MM.1S (cell line): ENCODE measurements at regions not wholly inside any gene's neighbourhood (a gene's known extent, or its start where the extent isn't known, plus 50 kb on each side); places are given as distances from the start of the nearest gene placed in this dataset.
"Not testable (repeated sequence)": the region's sequence is repeated elsewhere in the genome, so short reads cannot be mapped to it uniquely, and the experiment has no call there.

Source experiments
- EZH2 ChIP-seq: fragments of 300-600 bp; sonication (generic); optimal IDR thresholded peaks from 2 replicates; pipeline ENCODE3; 2017; ENCODE audit warnings: low read depth, mild to moderate bottlenecking, antibody characterized with exemption, low read length, mixed read lengths
- EZH2phosphoT487 ChIP-seq: fragments of 300-600 bp; sonication (generic); IDR thresholded peaks from 2 replicates; pipeline ENCODE4 v1.6.1; 2018; ENCODE audit warnings: antibody characterized with exemption, low read length
- TF ChIP-seq, protein P1 (sequence below): fragments of 300-600 bp; sonication (generic); IDR thresholded peaks from 2 replicates; pipeline ENCODE4 v1.5.1; 2016; ENCODE audit warnings: antibody characterized with exemption, low read length, mixed read lengths

GRCh38 chr1:145541685-145542084 is 66.1 kb upstream of the GPR89A start:
- TF ChIP-seq, protein P1, sequence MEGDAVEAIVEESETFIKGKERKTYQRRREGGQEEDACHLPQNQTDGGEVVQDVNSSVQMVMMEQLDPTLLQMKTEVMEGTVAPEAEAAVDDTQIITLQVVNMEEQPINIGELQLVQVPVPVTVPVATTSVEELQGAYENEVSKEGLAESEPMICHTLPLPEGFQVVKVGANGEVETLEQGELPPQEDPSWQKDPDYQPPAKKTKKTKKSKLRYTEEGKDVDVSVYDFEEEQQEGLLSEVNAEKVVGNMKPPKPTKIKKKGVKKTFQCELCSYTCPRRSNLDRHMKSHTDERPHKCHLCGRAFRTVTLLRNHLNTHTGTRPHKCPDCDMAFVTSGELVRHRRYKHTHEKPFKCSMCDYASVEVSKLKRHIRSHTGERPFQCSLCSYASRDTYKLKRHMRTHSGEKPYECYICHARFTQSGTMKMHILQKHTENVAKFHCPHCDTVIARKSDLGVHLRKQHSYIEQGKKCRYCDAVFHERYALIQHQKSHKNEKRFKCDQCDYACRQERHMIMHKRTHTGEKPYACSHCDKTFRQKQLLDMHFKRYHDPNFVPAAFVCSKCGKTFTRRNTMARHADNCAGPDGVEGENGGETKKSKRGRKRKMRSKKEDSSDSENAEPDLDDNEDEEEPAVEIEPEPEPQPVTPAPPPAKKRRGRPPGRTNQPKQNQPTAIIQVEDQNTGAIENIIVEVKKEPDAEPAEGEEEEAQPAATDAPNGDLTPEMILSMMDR, result not testable (repeated sequence)
- TF ChIP-seq EZH2, EZH2phosphoT487: not testable (repeated sequence)
